ENCODE measurements at regions not wholly inside any gene's neighbourhood (a gene's known extent, or its start where the extent isn't known, plus 50 kb on each side); places are given as distances from the start of the nearest gene placed in this dataset.

DNA sequence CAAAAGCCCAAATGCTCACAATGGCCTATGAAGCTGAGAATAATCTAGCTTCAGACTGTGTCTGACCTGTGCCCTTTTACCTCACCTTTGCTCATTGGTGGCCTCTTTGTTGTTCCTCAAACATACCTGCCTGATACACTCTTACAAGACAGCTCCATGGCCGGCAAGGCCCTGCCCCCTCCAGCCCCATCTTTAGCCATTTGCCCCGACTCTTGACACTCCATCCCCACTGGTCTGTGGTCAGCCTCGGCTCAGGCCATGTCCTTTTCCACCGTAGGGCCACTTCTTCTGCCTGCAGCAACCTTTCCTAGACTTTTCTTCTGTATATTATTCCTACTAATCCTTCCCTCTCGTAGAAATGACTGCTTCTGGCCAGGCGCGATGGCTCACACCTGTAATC, 265.2 kb downstream of the RPS24 start:
- TF ChIP-seq FOXM1 (IDR thresholded peaks at IDR 0.05; ENCODE audit: borderline replicate concordance, low read depth) = no peak
- no peak for TF ChIP-seq YY1 (IDR thresholded peaks at IDR 0.05; ENCODE audit: low read depth)
- no peak for TF ChIP-seq CEBPB (IDR thresholded peaks at IDR 0.05)
- no peak for TF ChIP-seq TEAD4 (IDR thresholded peaks at IDR 0.05)
- TF ChIP-seq, protein P1, sequence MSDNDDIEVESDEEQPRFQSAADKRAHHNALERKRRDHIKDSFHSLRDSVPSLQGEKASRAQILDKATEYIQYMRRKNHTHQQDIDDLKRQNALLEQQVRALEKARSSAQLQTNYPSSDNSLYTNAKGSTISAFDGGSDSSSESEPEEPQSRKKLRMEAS (IDR thresholded peaks at IDR 0.05) = no peak
- TF ChIP-seq, protein P2, sequence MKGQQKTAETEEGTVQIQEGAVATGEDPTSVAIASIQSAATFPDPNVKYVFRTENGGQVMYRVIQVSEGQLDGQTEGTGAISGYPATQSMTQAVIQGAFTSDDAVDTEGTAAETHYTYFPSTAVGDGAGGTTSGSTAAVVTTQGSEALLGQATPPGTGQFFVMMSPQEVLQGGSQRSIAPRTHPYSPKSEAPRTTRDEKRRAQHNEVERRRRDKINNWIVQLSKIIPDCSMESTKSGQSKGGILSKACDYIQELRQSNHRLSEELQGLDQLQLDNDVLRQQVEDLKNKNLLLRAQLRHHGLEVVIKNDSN (IDR thresholded peaks at IDR 0.05) = no peak
- TF ChIP-seq TCF12 (IDR thresholded peaks at IDR 0.05; ENCODE audit: low read depth) = no peak
- no peak for TF ChIP-seq CREB1 (IDR thresholded peaks at IDR 0.05; ENCODE audit: low read depth)
- TF ChIP-seq RAD21 (IDR thresholded peaks at IDR 0.05; ENCODE audit: low read depth) = no peak
- TF ChIP-seq TAF1 (IDR thresholded peaks at IDR 0.05; ENCODE audit: low read depth) = no peak
- TF ChIP-seq ZBTB7A (IDR thresholded peaks at IDR 0.05; ENCODE audit: low read depth) = no peak
- TF ChIP-seq, protein P3, sequence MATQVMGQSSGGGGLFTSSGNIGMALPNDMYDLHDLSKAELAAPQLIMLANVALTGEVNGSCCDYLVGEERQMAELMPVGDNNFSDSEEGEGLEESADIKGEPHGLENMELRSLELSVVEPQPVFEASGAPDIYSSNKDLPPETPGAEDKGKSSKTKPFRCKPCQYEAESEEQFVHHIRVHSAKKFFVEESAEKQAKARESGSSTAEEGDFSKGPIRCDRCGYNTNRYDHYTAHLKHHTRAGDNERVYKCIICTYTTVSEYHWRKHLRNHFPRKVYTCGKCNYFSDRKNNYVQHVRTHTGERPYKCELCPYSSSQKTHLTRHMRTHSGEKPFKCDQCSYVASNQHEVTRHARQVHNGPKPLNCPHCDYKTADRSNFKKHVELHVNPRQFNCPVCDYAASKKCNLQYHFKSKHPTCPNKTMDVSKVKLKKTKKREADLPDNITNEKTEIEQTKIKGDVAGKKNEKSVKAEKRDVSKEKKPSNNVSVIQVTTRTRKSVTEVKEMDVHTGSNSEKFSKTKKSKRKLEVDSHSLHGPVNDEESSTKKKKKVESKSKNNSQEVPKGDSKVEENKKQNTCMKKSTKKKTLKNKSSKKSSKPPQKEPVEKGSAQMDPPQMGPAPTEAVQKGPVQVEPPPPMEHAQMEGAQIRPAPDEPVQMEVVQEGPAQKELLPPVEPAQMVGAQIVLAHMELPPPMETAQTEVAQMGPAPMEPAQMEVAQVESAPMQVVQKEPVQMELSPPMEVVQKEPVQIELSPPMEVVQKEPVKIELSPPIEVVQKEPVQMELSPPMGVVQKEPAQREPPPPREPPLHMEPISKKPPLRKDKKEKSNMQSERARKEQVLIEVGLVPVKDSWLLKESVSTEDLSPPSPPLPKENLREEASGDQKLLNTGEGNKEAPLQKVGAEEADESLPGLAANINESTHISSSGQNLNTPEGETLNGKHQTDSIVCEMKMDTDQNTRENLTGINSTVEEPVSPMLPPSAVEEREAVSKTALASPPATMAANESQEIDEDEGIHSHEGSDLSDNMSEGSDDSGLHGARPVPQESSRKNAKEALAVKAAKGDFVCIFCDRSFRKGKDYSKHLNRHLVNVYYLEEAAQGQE (IDR thresholded peaks at IDR 0.05; ENCODE audit: low read depth) = no peak
- no peak for TF ChIP-seq EGR1 (IDR thresholded peaks at IDR 0.05)

DNA sequence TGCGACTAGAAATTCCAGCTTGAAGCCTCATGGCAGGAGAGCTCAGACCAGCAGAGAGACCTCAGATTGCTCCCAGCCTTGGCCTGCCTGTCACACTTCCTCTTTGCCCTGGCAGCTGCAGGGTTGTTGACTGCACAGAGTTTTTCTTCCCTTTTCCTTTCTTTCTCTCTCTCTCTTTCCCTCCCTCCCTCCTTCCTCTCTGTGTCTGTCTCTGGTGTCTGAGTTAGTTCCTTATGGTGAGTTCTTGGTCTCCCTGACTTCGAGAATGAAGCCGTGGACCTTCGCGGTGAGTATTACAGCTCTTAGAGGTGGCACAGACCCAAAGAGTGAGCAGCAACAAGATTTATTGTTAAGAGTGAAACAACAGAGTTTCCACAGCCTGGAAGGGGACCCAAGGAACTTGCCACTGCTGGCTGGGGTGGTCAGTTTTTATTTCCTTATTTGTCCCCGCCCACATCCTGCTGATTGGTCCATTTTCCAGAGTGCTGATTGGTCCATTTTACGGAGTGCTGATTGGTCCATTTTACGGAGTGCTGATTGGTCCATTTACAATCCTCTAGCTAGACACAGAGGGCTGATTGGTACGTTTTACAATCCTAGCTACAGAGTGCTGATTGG, 266.3 kb downstream of the RPS24 start:
- TF ChIP-seq TCF12 (IDR thresholded peaks at IDR 0.05; ENCODE audit: low read depth) (no peak), TAF1 (IDR thresholded peaks at IDR 0.05; ENCODE audit: low read depth) (no peak), EP300 (IDR thresholded peaks at IDR 0.05; ENCODE audit: borderline replicate concordance) (no peak), FOXM1 (IDR thresholded peaks at IDR 0.05; ENCODE audit: borderline replicate concordance, low read depth) (no peak), NFIC (IDR thresholded peaks at IDR 0.05) (no peak), EGR1 (IDR thresholded peaks at IDR 0.05) (no peak), TEAD4 (IDR thresholded peaks at IDR 0.05) (no peak), YY1 (IDR thresholded peaks at IDR 0.05; ENCODE audit: low read depth) (no peak)
- TF ChIP-seq, protein P1 (IDR thresholded peaks at IDR 0.05) = no peak
- TF ChIP-seq, protein P2 (IDR thresholded peaks at IDR 0.05) = no peak

DNA sequence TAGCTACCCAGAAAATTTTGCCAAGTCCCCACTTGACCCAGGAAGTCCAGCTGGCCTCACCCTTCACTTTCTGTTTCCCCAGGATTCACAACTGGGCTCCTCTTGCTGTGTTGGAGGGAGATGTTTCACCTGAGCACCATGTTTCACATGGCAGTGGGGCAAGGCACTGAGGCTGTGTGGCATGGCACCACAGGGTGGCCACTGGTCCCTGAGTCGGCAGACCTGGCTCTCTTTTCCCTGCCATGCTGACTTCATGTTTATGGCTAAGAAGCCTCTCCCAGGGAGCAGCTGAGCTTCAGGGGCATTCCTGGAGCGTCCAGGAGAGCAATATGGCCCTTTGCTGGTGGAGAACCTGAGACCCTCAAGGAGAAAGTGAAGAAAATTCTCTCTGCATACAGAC, 266.9 kb downstream of the RPS24 start:
- TF ChIP-seq, protein P2 (IDR thresholded peaks at IDR 0.05) = no peak
- TF ChIP-seq CEBPB (IDR thresholded peaks at IDR 0.05) (no peak), EP300 (IDR thresholded peaks at IDR 0.05; ENCODE audit: borderline replicate concordance) (no peak)

DNA sequence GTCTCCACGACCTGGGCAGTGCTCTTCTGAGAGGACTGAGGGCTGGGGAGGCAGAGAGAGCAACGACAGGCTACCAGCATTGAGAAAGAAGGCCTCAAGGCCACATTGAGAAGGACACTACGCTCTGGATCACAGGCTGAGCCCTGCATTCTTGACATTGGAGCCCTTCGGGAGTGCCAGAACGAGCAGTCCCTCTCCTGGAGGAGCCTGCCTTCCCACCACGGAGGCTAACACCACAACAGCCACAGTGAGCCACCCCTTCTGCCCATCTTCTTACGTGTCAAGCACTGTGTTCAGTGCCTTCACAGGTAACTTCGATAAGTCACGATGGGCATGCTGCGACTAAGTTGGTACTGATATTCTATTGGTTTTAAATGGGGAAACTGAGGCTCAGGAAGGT, 267.8 kb downstream of the RPS24 start:
- TF ChIP-seq YY1 (IDR thresholded peaks at IDR 0.05; ENCODE audit: low read depth) = no peak
- TF ChIP-seq TEAD4 (IDR thresholded peaks at IDR 0.05) = no peak
- TF ChIP-seq, protein P2 (IDR thresholded peaks at IDR 0.05) = no peak
- TF ChIP-seq FOXM1 (IDR thresholded peaks at IDR 0.05; ENCODE audit: borderline replicate concordance, low read depth) = no peak
- no peak for TF ChIP-seq NFIC (IDR thresholded peaks at IDR 0.05)
- TF ChIP-seq CREB1 (IDR thresholded peaks at IDR 0.05; ENCODE audit: low read depth) = no peak
- TF ChIP-seq, protein P3 (IDR thresholded peaks at IDR 0.05; ENCODE audit: low read depth) = no peak
- no peak for TF ChIP-seq EGR1 (IDR thresholded peaks at IDR 0.05)
- no peak for TF ChIP-seq CEBPB (IDR thresholded peaks at IDR 0.05)
- TF ChIP-seq, protein P1 (IDR thresholded peaks at IDR 0.05) = no peak
- no peak for TF ChIP-seq TCF12 (IDR thresholded peaks at IDR 0.05; ENCODE audit: low read depth)
- TF ChIP-seq TAF1 (IDR thresholded peaks at IDR 0.05; ENCODE audit: low read depth) = no peak
- no peak for TF ChIP-seq ZBTB7A (IDR thresholded peaks at IDR 0.05; ENCODE audit: low read depth)
- TF ChIP-seq RAD21 (IDR thresholded peaks at IDR 0.05; ENCODE audit: low read depth) = no peak
- TF ChIP-seq EP300 (IDR thresholded peaks at IDR 0.05; ENCODE audit: borderline replicate concordance) = no peak

All from Ishikawa (cell line).